Epithelial cell of esophagus (primary cell): ENCODE measurements at regions not wholly inside any gene's neighbourhood (a gene's known extent, or its start where the extent isn't known, plus 50 kb on each side); places are given as distances from the start of the nearest gene placed in this dataset.

Source experiments
- DNase-seq: peaks from one replicate; pipeline ENCODE4 v3.0.0; 2010; ENCODE audit warnings: low read depth
- H3K4me3 ChIP-seq: 2 replicates; pipeline ENCODE4 v1.5.1; 2011; ENCODE audit warnings: mild to moderate bottlenecking, low read length, control low read depth
- CTCF ChIP-seq: IDR thresholded peaks from 2 replicates; pipeline ENCODE4 v1.5.1; 2011; ENCODE audit warnings: low read depth, mild to moderate bottlenecking, low read length, control low read depth, inconsistent platforms; ENCODE audit not compliant: insufficient read depth; ENCODE audit errors: missing control alignments

- TF ChIP-seq CTCF: no peak
- no peak for DNase-seq
- H3K4me3 ChIP-seq: no peak overlapping the region
These were observed 111.2 kb upstream of the FAM174A start for GRCh38 chr5:100424017-100424416.

GRCh38 chr5:100423330-100423729, 111.8 kb upstream of the FAM174A start:
- TF ChIP-seq CTCF: no peak
- no peak for DNase-seq
- H3K4me3 ChIP-seq: no peak overlapping the region

GRCh38 chr5:100421360-100421759, 113.8 kb upstream of the FAM174A start:
- TF ChIP-seq CTCF: peak; percentile 4
- DNase-seq: no peak
- no peak overlapping the region for H3K4me3 ChIP-seq

- no peak overlapping the region for H3K4me3 ChIP-seq
- no peak for DNase-seq
- no peak for TF ChIP-seq CTCF
These were observed 116.9 kb upstream of the FAM174A start for GRCh38 chr5:100418231-100418630.

- no peak for TF ChIP-seq CTCF
- H3K4me3 ChIP-seq: no peak overlapping the region
- DNase-seq: no peak
These were observed 125.5 kb upstream of the FAM174A start for GRCh38 chr5:100409660-100410151.

- H3K4me3 ChIP-seq: no peak overlapping the region
- DNase-seq: no peak
- TF ChIP-seq CTCF: no peak
These were observed 128.1 kb upstream of the FAM174A start for GRCh38 chr5:100407053-100407452.

- no peak for TF ChIP-seq CTCF
- no peak overlapping the region for H3K4me3 ChIP-seq
- DNase-seq: no peak
These were observed 128.5 kb upstream of the FAM174A start for GRCh38 chr5:100406640-100407039.
